ENCODE measurements at regions not wholly inside any gene's neighbourhood (a gene's known extent, or its start where the extent isn't known, plus 50 kb on each side); places are given as distances from the start of the nearest gene placed in this dataset.

GRCh38 chrY:8809076-8809475 is 528.2 kb upstream of the TSPY4 start:
- DNase-seq (ENCODE audit: low read depth) = no peak
- TF ChIP-seq, protein P1, sequence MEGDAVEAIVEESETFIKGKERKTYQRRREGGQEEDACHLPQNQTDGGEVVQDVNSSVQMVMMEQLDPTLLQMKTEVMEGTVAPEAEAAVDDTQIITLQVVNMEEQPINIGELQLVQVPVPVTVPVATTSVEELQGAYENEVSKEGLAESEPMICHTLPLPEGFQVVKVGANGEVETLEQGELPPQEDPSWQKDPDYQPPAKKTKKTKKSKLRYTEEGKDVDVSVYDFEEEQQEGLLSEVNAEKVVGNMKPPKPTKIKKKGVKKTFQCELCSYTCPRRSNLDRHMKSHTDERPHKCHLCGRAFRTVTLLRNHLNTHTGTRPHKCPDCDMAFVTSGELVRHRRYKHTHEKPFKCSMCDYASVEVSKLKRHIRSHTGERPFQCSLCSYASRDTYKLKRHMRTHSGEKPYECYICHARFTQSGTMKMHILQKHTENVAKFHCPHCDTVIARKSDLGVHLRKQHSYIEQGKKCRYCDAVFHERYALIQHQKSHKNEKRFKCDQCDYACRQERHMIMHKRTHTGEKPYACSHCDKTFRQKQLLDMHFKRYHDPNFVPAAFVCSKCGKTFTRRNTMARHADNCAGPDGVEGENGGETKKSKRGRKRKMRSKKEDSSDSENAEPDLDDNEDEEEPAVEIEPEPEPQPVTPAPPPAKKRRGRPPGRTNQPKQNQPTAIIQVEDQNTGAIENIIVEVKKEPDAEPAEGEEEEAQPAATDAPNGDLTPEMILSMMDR (IDR thresholded peaks at IDR 0.05; ENCODE audit: low read depth, low read length, missing control alignments) = no peak
- H3K4me3 ChIP-seq (ENCODE audit: low read depth, low read length) = no peak overlapping the region

GRCh38 chrY:8814143-8814542 is 523.1 kb upstream of the TSPY4 start:
- TF ChIP-seq, protein P1 (IDR thresholded peaks at IDR 0.05; ENCODE audit: low read depth, low read length, missing control alignments) = no peak

DNA sequence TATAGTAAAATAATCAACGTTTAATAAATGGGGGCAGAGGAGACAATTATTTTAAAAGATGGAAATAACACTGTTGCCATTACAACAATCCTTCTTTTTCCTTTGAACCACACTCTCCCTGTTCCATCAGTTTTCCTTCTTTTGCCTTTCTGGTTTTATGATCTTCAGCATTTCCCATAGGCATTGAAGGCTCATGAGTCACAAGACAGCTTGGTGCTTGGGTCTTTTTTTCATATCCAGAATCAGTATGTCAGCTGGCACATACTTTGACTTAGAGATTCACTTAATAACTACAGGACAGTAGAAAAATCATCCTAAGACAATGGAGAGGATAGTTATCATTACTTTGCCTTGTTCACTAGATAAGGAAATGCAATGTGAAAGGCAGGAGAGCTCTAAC is 521.6 kb upstream of the TSPY4 start:
- no peak overlapping the region for H3K4me3 ChIP-seq (ENCODE audit: low read depth, low read length)
- no peak for DNase-seq (ENCODE audit: low read depth)
- TF ChIP-seq, protein P1 (IDR thresholded peaks at IDR 0.05; ENCODE audit: low read depth, low read length, missing control alignments) = no peak

More at GRCh38 chrY:8814143-8814542, 523.1 kb upstream of the TSPY4 start:
- DNase-seq (ENCODE audit: low read depth) = no peak
- no peak overlapping the region for H3K4me3 ChIP-seq (ENCODE audit: low read depth, low read length)

GRCh38 chrY:8820032-8820431 is 517.2 kb upstream of the TSPY4 start:
- no peak overlapping the region for H3K4me3 ChIP-seq (ENCODE audit: low read depth, low read length)
- DNase-seq (ENCODE audit: low read depth) = no peak
- TF ChIP-seq, protein P1 (IDR thresholded peaks at IDR 0.05; ENCODE audit: low read depth, low read length, missing control alignments) = no peak

DNA sequence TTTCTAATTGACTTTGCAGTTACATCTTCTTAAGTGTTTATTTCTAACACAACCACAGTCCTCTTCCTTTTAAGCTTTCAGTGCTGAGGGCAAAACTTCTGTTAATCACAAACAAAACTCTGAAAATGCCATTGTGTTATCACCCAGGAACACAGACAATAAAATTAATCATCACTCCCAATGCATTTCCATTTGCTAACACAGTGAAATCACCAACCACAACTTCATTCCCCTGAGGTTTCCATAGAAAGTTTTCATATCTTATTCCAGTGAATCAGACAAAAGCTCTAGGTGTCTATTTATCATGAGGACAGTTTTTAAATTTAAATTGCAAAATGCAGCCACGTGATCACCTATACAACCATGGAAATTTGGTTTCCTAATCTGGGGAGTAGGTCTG is 516.2 kb upstream of the TSPY4 start:
- no peak overlapping the region for H3K4me3 ChIP-seq (ENCODE audit: low read depth, low read length)
- DNase-seq (ENCODE audit: low read depth) = no peak
- TF ChIP-seq, protein P1 (IDR thresholded peaks at IDR 0.05; ENCODE audit: low read depth, low read length, missing control alignments) = no peak

DNA sequence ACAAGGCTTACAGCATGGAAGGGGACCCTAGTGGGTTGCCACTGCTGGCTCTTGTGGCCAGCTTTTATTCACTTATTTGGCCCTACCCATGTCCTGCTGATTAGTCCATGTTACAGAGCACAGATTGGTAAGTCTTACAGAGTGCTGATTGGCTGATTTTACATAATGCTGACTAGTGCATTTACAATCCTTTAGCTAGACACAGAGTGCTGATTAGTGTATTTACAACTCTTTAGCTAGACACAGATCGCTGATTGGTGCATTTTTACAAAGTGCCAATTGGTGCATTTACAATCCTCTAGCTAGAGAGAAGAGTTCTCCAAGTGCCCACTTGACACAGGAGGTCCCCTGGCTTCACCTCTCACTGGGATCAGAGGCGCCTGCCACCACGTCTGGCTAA is 485.0 kb upstream of the TSPY4 start:
- TF ChIP-seq, protein P1 (IDR thresholded peaks at IDR 0.05; ENCODE audit: low read depth, low read length, missing control alignments) = no peak
- no peak for DNase-seq (ENCODE audit: low read depth)
- no peak overlapping the region for H3K4me3 ChIP-seq (ENCODE audit: low read depth, low read length)

- TF ChIP-seq, protein P1 (IDR thresholded peaks at IDR 0.05; ENCODE audit: low read depth, low read length, missing control alignments) = no peak
- H3K4me3 ChIP-seq (ENCODE audit: low read depth, low read length) = no peak overlapping the region
- DNase-seq (ENCODE audit: low read depth) = no peak
Observed at GRCh38 chrY:8888371-8888770, 448.9 kb upstream of the TSPY4 start.
